Head of caudate nucleus (tissue), 42 donors: ENCODE measurements at regions not wholly inside any gene's neighbourhood (a gene's known extent, or its start where the extent isn't known, plus 50 kb on each side); places are given as distances from the start of the nearest gene placed in this dataset.
"Not testable (repeated sequence)": the region's sequence is repeated elsewhere in the genome, so short reads cannot be mapped to it uniquely, and the experiment has no call there.

ENCODE experiments used
- DNase-seq, 42 donors: peaks; one replicate each; pipeline versions ENCODE4 v3.0.0 to v3.0.0-alpha.2; 2020 to 2021; ENCODE audit warnings: mixed read lengths in 7 of 42
- intact Hi-C: fragments of 100-400 bp; cut with DNase I; formaldehyde crosslinking; loops from one replicate; pipeline ENCODE4 v1.15.0; 2022

DNA sequence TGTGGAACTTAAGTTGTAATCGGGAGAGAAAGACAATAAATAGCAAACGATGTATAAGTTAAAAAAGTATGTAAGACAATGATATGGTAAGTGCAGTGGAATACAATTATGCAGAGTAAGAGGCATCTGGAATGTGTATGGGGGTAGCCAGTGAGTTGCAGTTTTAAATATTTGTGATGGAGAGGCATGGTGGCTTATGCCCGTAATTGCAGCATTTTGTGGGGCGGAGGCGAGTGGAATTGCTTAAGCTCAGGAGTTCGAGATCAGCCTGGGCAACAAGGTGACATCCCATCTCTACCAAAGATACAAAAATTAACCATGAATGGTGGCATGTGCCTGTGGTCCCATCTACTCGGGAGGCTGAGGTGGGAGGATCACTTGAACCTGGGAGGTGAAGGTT, 52.5 kb upstream of the WDFY3 start:
- intact Hi-C loops: no loop called here
- no peak for DNase-seq

GRCh38 chr4:85019411-85019810, 52.9 kb upstream of the WDFY3 start:
- intact Hi-C loops: no loop called here
- DNase-seq: no peak

DNA sequence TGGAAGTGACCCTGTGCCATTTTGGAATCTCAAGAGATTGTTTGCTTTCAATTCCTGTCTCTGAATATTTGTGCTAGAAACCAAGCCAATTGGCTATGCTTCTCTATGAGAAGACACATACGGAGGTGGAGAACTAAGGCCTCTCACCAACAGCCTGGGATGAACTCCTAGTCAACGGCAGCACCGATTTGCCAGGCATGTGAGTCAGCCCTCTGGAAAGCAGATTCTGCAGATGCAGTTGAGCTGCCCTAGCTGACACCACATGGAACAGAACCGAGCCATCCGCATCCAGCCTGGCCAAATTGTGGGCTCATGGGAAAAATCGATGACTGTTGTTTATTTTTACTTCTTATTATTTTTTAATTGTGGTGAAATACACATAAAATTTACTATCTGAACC, 58.2 kb upstream of the WDFY3 start:
- intact Hi-C loops: no loop called here
- DNase-seq: peak in 1 of 42 donors; percentile 2

GRCh38 chr4:85028910-85029309, 62.4 kb upstream of the WDFY3 start:
- intact Hi-C loops: no loop called here

GRCh38 chr4:85029453-85029852, 63.0 kb upstream of the WDFY3 start:
- intact Hi-C loops: no loop called here
- DNase-seq: no peak

More at GRCh38 chr4:85028910-85029309, 62.4 kb upstream of the WDFY3 start:
- no peak for DNase-seq

DNA sequence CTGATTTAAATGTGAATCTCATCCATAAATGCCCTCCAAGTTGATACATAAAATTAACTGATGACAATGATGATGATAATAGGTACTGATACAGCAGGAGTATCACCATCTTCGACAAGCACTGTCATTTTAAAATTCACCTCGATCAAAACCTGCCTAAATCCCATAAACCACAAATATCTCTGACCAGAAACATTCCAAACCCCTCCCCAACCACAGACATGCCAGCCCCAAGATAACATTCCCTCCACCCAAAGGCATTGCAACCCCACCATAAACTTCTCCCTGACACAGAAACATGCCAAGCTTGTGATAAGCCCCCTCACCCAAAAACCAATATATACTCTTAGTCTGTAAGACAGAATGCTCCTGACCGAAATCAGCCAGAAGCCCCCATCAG, 63.7 kb upstream of the WDFY3 start:
- no peak for DNase-seq
- intact Hi-C loops: no loop called here

DNA sequence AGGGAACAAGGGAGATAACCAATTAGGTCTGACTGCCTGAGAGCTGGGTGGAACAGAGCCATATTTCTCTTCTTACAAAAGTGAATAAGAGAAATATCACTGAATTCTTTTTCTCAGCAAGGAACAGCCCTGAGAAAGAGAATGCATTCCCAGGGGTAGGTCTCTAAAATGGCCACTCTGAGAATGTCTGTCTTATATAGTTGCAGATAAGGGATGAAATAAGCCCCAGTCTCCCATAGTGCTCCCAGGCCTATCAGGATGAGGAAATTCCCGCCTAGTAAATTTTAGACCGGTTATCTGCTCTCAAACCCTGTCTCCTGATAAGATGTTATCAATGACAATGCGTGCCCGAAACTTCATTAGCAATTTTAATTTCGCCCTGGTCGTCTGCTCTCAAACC, 67.3 kb upstream of the WDFY3 start:
- intact Hi-C loops: not testable (repeated sequence)

GRCh38 chr4:85039526-85039925, 73.0 kb upstream of the WDFY3 start:
- intact Hi-C loops: no loop called here
- no peak for DNase-seq

More for the DNA sequence above, 67.3 kb upstream of the WDFY3 start:
- DNase-seq: not testable (repeated sequence)

DNA sequence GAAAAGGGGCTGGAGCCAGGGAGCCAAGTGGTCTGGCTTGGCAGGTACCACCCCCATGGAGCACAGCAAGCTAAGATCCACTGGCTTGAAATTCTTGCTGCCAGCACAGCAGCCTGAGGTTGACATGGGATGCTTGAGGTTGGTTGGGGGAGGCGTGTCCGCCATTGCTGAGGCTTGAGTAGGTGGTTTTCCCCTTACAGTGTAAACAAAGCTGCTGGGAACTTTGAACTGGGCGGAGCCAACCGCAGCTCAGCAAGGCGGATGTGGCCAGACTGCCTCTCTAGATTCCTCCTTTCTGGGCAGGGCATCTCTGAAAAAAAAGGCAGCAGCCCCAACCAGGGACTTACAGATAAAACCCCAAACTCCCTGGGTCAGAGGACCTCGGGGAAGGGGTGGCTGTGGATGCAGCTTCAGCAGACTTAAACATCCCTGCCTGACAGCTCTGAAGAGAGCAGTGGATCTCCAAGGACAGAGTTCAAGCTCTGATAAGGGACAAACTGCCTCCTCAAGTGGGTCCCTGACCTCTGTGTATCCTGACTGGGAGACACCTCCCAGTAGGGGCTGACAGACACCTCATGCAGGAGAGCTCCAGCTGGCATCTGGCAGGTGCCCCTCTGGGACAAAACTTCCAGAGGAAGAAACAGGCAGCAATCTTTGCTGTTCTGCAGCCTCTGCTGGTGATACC, 77.5 kb upstream of the WDFY3 start:
- DNase-seq, intact Hi-C loops: not testable (repeated sequence)

GRCh38 chr4:85050736-85051135, 84.2 kb upstream of the WDFY3 start:
- intact Hi-C loops: no loop called here
- DNase-seq: no peak

DNA sequence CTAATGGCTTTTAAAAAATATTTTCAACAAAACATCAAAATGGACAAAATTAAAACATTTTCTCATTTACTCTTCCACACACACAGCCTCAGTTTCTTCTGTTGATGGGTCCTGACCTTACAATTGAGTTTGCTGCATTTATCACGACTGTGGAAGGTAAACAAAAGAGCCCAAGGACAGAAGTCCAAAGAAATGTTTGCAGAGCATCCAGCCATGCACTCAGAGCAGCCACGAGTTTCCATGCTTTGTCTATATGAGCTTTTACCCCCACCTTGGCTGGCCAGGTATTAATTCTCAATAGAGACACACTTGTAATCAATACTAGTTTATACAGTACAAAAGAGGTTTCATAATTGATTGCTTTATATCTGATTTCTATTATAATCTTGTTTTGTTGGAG, 85.0 kb upstream of the WDFY3 start:
- no peak for DNase-seq
- intact Hi-C loops: no loop called here

DNA sequence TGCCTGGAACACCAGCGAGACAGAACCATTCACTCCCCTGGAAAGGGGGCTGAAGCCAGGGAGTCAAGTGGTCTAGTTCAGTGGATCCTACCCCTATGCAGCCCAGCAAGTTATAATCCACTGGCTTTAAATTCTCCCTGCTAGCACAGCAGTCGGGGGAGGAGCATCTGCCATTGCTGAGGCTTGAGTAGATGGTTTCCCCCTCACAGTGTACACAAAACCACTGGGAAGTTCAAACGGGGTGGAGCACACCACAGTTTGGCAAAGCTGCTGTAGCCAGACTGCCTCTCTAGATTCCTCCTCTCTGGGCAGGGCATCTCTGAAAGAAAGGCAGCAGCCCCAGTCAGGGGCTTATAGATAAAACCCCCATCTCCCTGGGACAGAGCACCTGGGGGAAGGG, 88.4 kb upstream of the WDFY3 start:
- DNase-seq, intact Hi-C loops: not testable (repeated sequence)

GRCh38 chr4:85058551-85058950, 92.1 kb upstream of the WDFY3 start:
- intact Hi-C loops: no loop called here
- no peak for DNase-seq

- no peak for DNase-seq
- intact Hi-C loops: no loop called here
Measured at GRCh38 chr4:85061974-85062373, 95.5 kb upstream of the WDFY3 start.

- no peak for DNase-seq
- intact Hi-C loops: no loop called here
Measured at GRCh38 chr4:85062466-85062865, 96.0 kb upstream of the WDFY3 start.

DNA sequence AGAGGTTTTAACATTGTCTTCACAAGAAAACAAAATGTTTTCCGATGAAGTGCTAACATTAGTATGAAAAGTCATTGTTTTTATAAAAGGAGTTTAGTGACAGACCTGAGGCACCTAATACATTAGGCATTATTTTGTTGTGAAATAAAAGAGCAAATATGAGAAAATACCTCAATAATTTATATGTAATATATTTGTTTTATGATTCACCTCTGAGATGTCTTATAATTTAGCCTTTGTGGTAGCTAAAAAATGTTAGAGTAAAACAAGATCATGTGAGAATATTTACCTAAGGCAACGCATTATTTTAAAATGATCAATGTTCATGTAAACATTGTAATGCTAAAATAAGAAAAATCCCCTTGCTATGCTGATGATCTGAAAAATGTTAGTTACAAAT, 100.9 kb upstream of the WDFY3 start:
- intact Hi-C loops: no loop called here
- DNase-seq: no peak

DNA sequence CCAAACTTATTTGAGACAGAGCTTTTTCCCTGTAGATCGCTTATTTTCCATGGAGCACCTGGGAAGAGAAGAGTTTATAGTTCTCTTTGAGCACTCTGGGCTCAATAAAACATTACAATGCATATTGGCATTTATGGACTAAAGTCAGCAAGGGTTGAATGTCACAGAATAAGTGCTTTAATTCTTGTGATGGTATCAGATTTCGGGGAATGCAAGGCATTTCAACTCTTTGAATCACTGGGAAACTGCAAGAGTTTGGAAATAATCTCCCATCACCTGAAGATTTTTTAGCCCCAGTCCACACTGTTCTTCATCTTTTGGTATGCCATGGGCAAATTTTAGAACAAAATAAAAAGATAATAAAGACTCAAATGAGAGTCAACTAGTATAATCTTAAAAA, 111.5 kb upstream of the WDFY3 start:
- intact Hi-C loops: no loop called here
- DNase-seq: no peak

DNA sequence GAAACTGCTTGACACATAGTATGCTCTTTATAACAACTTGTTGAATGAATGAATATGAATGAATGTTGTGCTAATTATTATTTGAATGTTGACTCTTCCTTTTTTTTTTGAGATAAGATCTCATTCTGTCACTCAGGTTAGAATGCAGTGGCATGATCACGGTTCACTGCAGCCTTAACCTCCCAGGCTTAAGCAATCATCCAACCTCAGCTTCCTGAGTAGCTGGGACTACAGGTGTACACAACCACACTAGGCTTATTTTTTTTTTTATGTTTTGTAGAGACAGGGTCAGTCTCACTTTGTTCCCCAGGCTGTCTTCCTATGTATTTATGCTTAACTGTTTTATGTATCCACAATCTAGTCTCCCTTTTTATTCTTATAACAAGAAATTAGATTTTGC, 114.7 kb upstream of the WDFY3 start:
- intact Hi-C loops: no loop called here
- DNase-seq: no peak

DNA sequence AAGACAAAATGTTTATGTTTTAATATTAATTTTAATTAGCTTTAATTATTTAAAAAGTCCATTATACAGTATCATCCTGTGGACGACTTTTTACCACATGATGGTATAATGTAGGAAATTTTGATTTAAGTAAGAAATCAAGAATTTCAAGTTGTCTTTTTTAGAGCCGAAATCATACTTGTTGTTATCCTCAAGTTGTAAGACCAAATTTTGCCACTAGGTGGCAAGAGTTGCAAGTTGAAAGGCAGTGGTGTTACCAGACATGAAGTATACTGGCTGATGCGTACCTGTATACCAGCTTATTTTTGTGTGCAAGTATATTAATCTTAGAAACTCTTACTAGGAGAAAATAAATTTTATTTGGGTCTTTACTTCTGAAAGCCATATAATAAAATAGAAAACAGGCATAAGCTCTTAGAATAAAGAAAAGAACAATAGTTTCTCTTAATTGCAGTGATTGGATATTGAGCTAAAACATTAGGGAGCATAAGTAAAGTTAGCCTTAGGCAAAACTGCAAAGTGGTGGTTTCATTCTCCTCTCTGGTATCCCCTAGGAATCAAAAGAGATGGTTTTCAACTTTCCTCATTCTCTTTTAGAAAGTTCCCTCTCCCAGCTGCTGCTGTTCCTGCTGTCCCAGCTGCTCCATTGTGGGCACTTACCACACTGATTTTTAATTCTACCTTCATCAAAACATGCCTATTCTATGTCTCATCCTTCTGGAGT, 118.0 kb upstream of the WDFY3 start:
- intact Hi-C loops: no loop called here

GRCh38 chr4:85086721-85087120, 120.2 kb upstream of the WDFY3 start:
- intact Hi-C loops: no loop called here

More for the DNA sequence above, 118.0 kb upstream of the WDFY3 start:
- DNase-seq: peak in 28 of 42 donors; percentile 6 to 84 (median 47)

DNA sequence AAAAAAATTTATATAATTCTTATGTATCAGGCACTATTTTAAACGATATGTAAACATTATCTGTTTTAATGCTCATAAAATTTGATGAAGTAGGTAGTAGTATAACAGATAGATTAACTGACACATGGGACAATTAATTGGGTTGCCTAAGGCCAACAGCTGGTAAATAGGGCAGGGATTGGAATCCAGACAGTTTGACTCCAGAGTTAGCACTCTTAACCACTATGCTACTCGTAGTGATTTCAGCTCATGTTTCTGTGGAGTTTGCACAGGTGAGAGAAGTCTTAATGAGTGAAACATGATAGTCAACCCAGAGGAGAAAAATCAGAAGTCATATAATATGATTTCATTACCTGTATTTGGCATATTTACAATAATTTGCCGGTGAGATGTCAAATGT, 126.0 kb upstream of the WDFY3 start:
- intact Hi-C loops: no loop called here
- DNase-seq: no peak

More at GRCh38 chr4:85086721-85087120, 120.2 kb upstream of the WDFY3 start:
- DNase-seq: no peak
